ENCODE measurements at regions not wholly inside any gene's neighbourhood (a gene's known extent, or its start where the extent isn't known, plus 50 kb on each side); places are given as distances from the start of the nearest gene placed in this dataset.

- Histone ChIP-seq H3K9me3 (replicated peaks) (no peaks in the 10 kb centered on the region; the same call in 1 of the 2 replicates), H3K27me3 (no peaks in the 10 kb centered on the region), H3K36me3 (no peaks in the 10 kb centered on the region), H3K27ac (no peak overlapping the region), H3K4me1 (no peaks in the 10 kb centered on the region), H3K4me3 (no peak overlapping the region)
- DNase-seq, result no peak
Observed at GRCh38 chr6:129778793-129779192, 68.8 kb upstream of the ARHGAP18 start.

DNA sequence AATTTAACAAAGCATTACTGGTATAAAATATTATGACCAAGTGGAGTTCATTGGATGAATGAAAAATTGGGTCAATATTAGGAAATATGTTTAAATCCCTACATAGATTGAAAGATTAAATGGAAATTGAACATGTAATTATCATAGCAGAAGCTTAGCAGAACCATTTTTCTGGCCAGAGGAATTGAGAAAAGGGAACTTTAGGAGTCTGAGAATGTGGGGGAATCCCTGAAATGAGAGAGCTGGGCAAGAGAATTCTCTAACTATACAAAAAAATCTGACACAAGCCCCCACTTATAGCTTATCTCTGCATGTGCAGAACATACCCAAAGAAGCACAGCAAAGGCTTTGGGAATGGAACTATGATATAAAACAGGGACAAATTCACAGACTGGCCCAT is 67.4 kb upstream of the ARHGAP18 start:
- Histone ChIP-seq H3K4me3 (no peak overlapping the region), H3K9me3 (replicated peaks) (no peaks in the 10 kb centered on the region; the same call in 1 of the 2 replicates), H3K27me3 (no peaks in the 10 kb centered on the region), H3K4me1 (no peaks in the 10 kb centered on the region), H3K36me3 (no peaks in the 10 kb centered on the region), H3K27ac (no peak overlapping the region)
- no peak for DNase-seq

DNA sequence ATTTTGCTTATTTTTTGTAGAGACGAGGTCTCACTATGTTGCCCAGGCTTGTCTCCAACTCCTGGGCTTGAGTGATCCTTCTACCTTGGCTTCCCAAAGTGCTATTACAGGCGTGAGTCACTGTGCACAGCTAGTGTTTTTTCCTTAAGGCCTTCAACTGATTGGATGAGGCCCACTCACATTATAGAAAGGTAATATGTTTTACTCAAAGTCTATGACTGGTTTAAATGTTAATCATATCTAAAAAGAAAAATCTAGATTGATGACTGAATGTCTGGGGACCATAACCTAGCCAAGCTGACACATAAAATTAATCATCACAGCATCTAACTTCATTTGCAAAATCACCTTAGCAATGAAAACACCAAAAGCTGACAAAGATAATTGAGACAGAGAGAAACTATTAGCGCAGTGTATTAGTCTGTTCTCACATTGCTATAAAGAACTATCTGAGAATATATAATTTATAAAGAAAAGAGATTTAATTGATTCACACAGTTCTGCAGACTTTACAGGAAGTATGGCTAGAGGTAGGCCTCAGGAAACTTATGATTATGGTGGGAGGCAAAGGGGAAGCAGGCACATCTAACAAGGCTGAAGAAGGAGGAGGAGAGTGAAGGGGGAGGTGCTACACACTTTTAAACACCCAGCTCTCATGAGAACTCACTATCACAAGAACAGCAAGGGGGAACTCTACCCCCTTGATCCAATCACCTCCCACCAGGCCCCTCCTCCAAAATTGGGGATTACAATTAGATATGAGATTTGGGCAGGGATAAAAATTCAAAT is 66.8 kb upstream of the ARHGAP18 start:
- no peaks in the 10 kb centered on the region for H3K36me3 ChIP-seq
- H3K4me3 ChIP-seq, result no peak overlapping the region
- H3K9me3 ChIP-seq (replicated peaks), result no peaks in the 10 kb centered on the region; the same call in 1 of the 2 replicates
- no peaks in the 10 kb centered on the region for H3K27me3 ChIP-seq
- DNase-seq, result no peak
- no peak overlapping the region for H3K27ac ChIP-seq
- H3K4me1 ChIP-seq, result no peaks in the 10 kb centered on the region

- H3K27me3 ChIP-seq, result no peaks in the 10 kb centered on the region
- no peaks in the 10 kb centered on the region for H3K4me1 ChIP-seq
- H3K36me3 ChIP-seq, result no peaks in the 10 kb centered on the region
- no peak overlapping the region for H3K27ac ChIP-seq
- H3K4me3 ChIP-seq, result peak overlapping the region; percentile 35
- H3K9me3 ChIP-seq (replicated peaks), result no peaks in the 10 kb centered on the region; the same call in 1 of the 2 replicates
- DNase-seq, result peak; percentile 84 to 92
Observed at GRCh38 chr6:129774697-129775447, 64.9 kb upstream of the ARHGAP18 start.

DNA sequence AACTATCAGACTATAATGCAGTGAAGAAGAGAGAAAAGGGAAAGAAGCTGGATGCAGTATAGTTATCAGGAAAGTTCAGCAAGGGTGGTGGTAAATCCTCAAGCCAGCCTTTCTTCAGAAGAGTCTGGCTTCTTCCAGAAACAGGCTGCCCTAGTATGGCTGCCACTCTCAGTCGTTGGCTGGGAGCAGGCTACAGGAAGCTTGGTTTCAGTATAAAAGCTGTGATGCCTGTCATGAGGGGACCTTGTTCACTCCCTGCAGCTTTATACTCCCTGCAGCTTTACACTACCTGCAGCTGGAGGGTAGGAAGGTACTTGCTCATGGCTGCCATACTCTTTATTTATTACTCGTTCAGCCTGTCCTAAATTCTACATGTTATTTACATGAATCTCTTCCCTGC is 63.3 kb upstream of the ARHGAP18 start:
- no peaks in the 10 kb centered on the region for H3K9me3 ChIP-seq (replicated peaks)
- H3K4me3 ChIP-seq, result no peak overlapping the region
- no peaks in the 10 kb centered on the region for H3K27me3 ChIP-seq
- H3K36me3 ChIP-seq, result no peaks in the 10 kb centered on the region
- peaks cover 7% of the 10 kb centered on the region; the same call in 1 of the 2 replicates for H3K4me1 ChIP-seq
- H3K27ac ChIP-seq, result no peak overlapping the region
- DNase-seq, result no peak

GRCh38 chr6:129771678-129772077 is 61.7 kb upstream of the ARHGAP18 start:
- Histone ChIP-seq H3K4me3 (no peak overlapping the region), H3K27me3 (no peaks in the 10 kb centered on the region), H3K4me1 (peaks cover 7% of the 10 kb centered on the region; the same call in 1 of the 2 replicates), H3K36me3 (no peaks in the 10 kb centered on the region), H3K27ac (no peak overlapping the region), H3K9me3 (replicated peaks) (no peaks in the 10 kb centered on the region)
- no peak for DNase-seq

- H3K27ac ChIP-seq, result peak overlapping the region; percentile 89
- no peaks in the 10 kb centered on the region for H3K9me3 ChIP-seq (replicated peaks)
- peak in 1 of 2 experiments; percentile 62 for DNase-seq
- peak overlapping the region; percentile 60 for H3K4me3 ChIP-seq
- no peaks in the 10 kb centered on the region for H3K36me3 ChIP-seq
- H3K4me1 ChIP-seq, result peaks cover 20% of the 10 kb centered on the region
- no peaks in the 10 kb centered on the region for H3K27me3 ChIP-seq
Observed at GRCh38 chr6:129767776-129768485, 58.0 kb upstream of the ARHGAP18 start.

- Histone ChIP-seq H3K27me3 (no peaks in the 10 kb centered on the region), H3K9me3 (replicated peaks) (no peaks in the 10 kb centered on the region), H3K36me3 (no peaks in the 10 kb centered on the region), H3K27ac (peak overlapping the region; percentile 89), H3K4me3 (peak overlapping the region; percentile 60), H3K4me1 (peaks cover 20% of the 10 kb centered on the region)
- peak; percentile 97 for DNase-seq
Observed at GRCh38 chr6:129766959-129767728, 57.2 kb upstream of the ARHGAP18 start.

GRCh38 chr6:129764761-129765407 is 54.9 kb upstream of the ARHGAP18 start:
- DNase-seq, result no peak
- Histone ChIP-seq H3K9me3 (replicated peaks) (no peaks in the 10 kb centered on the region), H3K27me3 (no peaks in the 10 kb centered on the region), H3K4me3 (no peak overlapping the region), H3K4me1 (peaks cover 28% of the 10 kb centered on the region), H3K36me3 (no peaks in the 10 kb centered on the region), H3K27ac (no peak overlapping the region)

GRCh38 chr6:129759796-129760605 is 50.0 kb upstream of the ARHGAP18 start:
- no peaks in the 10 kb centered on the region for H3K27me3 ChIP-seq
- H3K36me3 ChIP-seq, result no peaks in the 10 kb centered on the region; the same call in 1 of the 2 replicates
- DNase-seq, result no peak
- H3K4me1 ChIP-seq, result peaks cover 16% of the 10 kb centered on the region
- H3K4me3 ChIP-seq, result no peak overlapping the region
- no peak overlapping the region for H3K27ac ChIP-seq
- no peaks in the 10 kb centered on the region for H3K9me3 ChIP-seq (replicated peaks)

All from SJCRH30 (cell line).